Upper lobe of right lung (tissue), 1 donor: ENCODE measurements at regions not wholly inside any gene's neighbourhood (a gene's known extent, or its start where the extent isn't known, plus 50 kb on each side); places are given as distances from the start of the nearest gene placed in this dataset.
A peak's percentile ranks its signal among the peaks of the same experiment; 100 is the strongest.

Source experiments
- ATAC-seq: fragments of 200-7000 bp; cut with Tn5 transposase; one replicate; pipeline ENCODE4 v1.9.1; 2020; ENCODE audit warnings: mild to moderate bottlenecking, moderate library complexity
- DNase-seq: peaks from one replicate; pipeline ENCODE4 v3.0.0-alpha.2; 2020
- H3K27ac ChIP-seq: fragments of 200-600 bp; one replicate; pipeline ENCODE4 v1.8.0; 2022
- H3K27me3 ChIP-seq: fragments of 200-600 bp; one replicate; pipeline ENCODE4 v1.8.0; 2022; ENCODE audit warnings: mild to moderate bottlenecking
- H3K36me3 ChIP-seq: fragments of 200-600 bp; one replicate; pipeline ENCODE4 v1.8.0; 2022
- H3K4me1 ChIP-seq: fragments of 200-600 bp; one replicate; pipeline ENCODE4 v1.8.0; 2022
- H3K4me3 ChIP-seq: fragments of 200-600 bp; one replicate; pipeline ENCODE4 v1.8.0; 2022; ENCODE audit warnings: mild to moderate bottlenecking
- H3K9me3 ChIP-seq: fragments of 200-600 bp; one replicate; pipeline ENCODE4 v1.8.0; 2022
- CTCF ChIP-seq: fragments of 200-600 bp; IDR thresholded peaks from one replicate; pipeline ENCODE4 v1.8.0; 2022; ENCODE audit warnings: antibody characterized with exemption
- intact Hi-C: fragments of 100-400 bp; cut with DNase I; formaldehyde crosslinking; loops from one replicate; pipeline ENCODE4 v1.11.0; 2022
- donor health status: DM: no; HTN: yes; CAD: no; lungs with severe emphysema.

GRCh38 chr1:87820668-87821334, 492.1 kb downstream of the LMO4 start:
- Histone ChIP-seq H3K4me3 (no peak overlapping the region), H3K27ac (no peak overlapping the region), H3K4me1 (no peaks in the 10 kb centered on the region), H3K27me3 (no peaks in the 10 kb centered on the region), H3K9me3 (no peaks in the 10 kb centered on the region), H3K36me3 (no peaks in the 10 kb centered on the region)
- DNase-seq (no peak), ATAC-seq (no peak)
- TF ChIP-seq CTCF, result no peak
- intact Hi-C loops, result no loop called here

DNA sequence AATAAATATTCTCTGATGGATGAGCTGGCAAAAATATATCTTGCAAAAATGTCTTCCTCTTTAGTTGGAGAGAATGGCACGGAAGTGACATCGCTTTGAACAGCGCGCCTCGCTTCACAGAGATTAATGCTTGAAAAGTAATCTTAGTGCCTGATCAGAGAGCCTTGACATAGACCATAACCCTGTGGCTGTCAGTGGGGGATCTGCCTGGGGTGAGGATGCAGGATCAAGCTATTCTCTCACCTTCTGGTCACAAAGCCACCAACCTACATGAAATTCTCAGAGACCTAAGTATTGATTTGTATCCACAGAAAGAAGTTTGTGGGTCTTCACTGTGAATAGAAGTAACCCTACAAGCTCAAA, 492.6 kb downstream of the LMO4 start:
- no peak for DNase-seq
- ATAC-seq, result no peak
- no peak overlapping the region for H3K4me3 ChIP-seq
- no peak for TF ChIP-seq CTCF
- no peaks in the 10 kb centered on the region for H3K36me3 ChIP-seq
- H3K4me1 ChIP-seq, result no peaks in the 10 kb centered on the region
- no peak overlapping the region for H3K27ac ChIP-seq
- intact Hi-C loops, result no loop called here
- no peaks in the 10 kb centered on the region for H3K9me3 ChIP-seq
- H3K27me3 ChIP-seq, result no peaks in the 10 kb centered on the region

GRCh38 chr1:87826681-87827251, 498.1 kb downstream of the LMO4 start:
- no peak for DNase-seq
- Histone ChIP-seq H3K27me3 (no peaks in the 10 kb centered on the region), H3K36me3 (no peaks in the 10 kb centered on the region), H3K4me3 (peak overlapping the region; percentile 17), H3K4me1 (peaks cover 4% of the 10 kb centered on the region), H3K27ac (no peak overlapping the region), H3K9me3 (no peaks in the 10 kb centered on the region)
- ATAC-seq, result peak; percentile 93
- intact Hi-C loops, result no loop called here
- no peak for TF ChIP-seq CTCF

DNA sequence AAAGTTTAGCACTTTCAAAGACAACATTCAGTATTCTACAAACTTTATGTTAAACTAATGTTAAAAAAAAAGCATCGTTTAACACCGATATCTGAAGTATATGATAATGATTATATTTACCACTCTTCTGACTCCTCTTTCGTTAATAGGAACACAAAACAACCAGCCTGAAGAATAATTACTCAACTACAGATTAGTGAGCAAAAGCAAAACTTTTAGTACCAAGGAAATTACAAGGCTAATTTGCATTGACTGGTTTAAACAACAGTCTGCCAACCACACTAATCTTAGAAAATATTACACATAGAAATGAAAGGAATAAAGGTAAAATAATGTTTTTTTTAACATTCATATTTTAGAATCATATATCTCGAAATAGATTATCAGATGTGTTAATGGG, 500.7 kb downstream of the LMO4 start:
- no peak for ATAC-seq
- no peak for TF ChIP-seq CTCF
- intact Hi-C loops, result no loop called here

GRCh38 chr1:87830432-87830978, 501.8 kb downstream of the LMO4 start:
- Histone ChIP-seq H3K9me3 (no peaks in the 10 kb centered on the region), H3K27me3 (no peaks in the 10 kb centered on the region), H3K36me3 (no peaks in the 10 kb centered on the region), H3K4me1 (peaks cover 4% of the 10 kb centered on the region), H3K27ac (no peak overlapping the region), H3K4me3 (no peak overlapping the region)
- TF ChIP-seq CTCF, result no peak
- DNase-seq (no peak), ATAC-seq (no peak)
- intact Hi-C loops, result no loop called here

More for the DNA sequence above, 500.7 kb downstream of the LMO4 start:
- Histone ChIP-seq H3K4me1 (peaks cover 4% of the 10 kb centered on the region), H3K27me3 (no peaks in the 10 kb centered on the region), H3K4me3 (no peak overlapping the region), H3K27ac (no peak overlapping the region), H3K36me3 (no peaks in the 10 kb centered on the region), H3K9me3 (no peaks in the 10 kb centered on the region)
- DNase-seq, result no peak
